Smooth muscle cell (in vitro differentiated cells): ENCODE measurements at regions not wholly inside any gene's neighbourhood (a gene's known extent, or its start where the extent isn't known, plus 50 kb on each side); places are given as distances from the start of the nearest gene placed in this dataset.

Experiments used
- DNase-seq: peaks from one replicate; lab custom pipeline; 2025; ENCODE audit not compliant: unreplicated experiment; lab: John Stamatoyannopoulos, UW
- H2AFZ ChIP-seq: fragments of 200-600 bp; sonication (generic); 2 replicates; pipeline ENCODE4 v1.6.0; 2016; ENCODE audit warnings: antibody characterized with exemption, low read depth, mild to moderate bottlenecking
- H3F3A ChIP-seq: fragments of 200-600 bp; sonication (generic); 2 replicates; pipeline ENCODE4 v1.6.0; 2017; ENCODE audit warnings: antibody characterized with exemption, low read depth
- H3K27ac ChIP-seq: fragments of 200-600 bp; sonication (generic); 2 replicates; pipeline ENCODE4 v1.5.1; 2016; ENCODE audit warnings: low read depth, mild to moderate bottlenecking
- H3K27me3 ChIP-seq: fragments of 200-600 bp; sonication (generic); 2 replicates; pipeline ENCODE4 v1.6.1; 2016; ENCODE audit warnings: low read depth, mild to moderate bottlenecking
- H3K36me3 ChIP-seq: fragments of 200-600 bp; sonication (generic); 2 replicates; pipeline ENCODE4 v1.5.1; 2016; ENCODE audit warnings: low read depth
- H3K4me1 ChIP-seq: fragments of 200-600 bp; sonication (generic); 2 replicates; pipeline ENCODE4 v1.5.1; 2016; ENCODE audit warnings: low read depth
- H3K4me2 ChIP-seq: fragments of 200-600 bp; sonication (generic); 2 replicates; pipeline ENCODE4 v1.6.0; 2016; ENCODE audit warnings: mild to moderate bottlenecking
- H3K4me3 ChIP-seq: fragments of 200-600 bp; sonication (generic); 2 replicates; pipeline ENCODE4 v1.5.1; 2016; ENCODE audit warnings: mild to moderate bottlenecking
- H3K79me2 ChIP-seq: fragments of 200-600 bp; sonication (generic); 2 replicates; pipeline ENCODE4 v1.6.0; 2016; ENCODE audit warnings: low read depth, mild to moderate bottlenecking
- H3K9ac ChIP-seq: fragments of 200-600 bp; sonication (generic); 2 replicates; pipeline ENCODE4 v1.6.0; 2016; ENCODE audit warnings: low read depth
- H3K9me3 ChIP-seq: fragments of 200-600 bp; sonication (generic); replicated peaks from 2 replicates; pipeline ENCODE4 v1.5.1; 2016; ENCODE audit warnings: low read depth
- H4K20me1 ChIP-seq: fragments of 200-600 bp; sonication (generic); 2 replicates; pipeline ENCODE4 v1.6.0; 2016; ENCODE audit warnings: low read depth
- WGBS: methylation state at CpG from one replicate; pipeline ENCODE4 v1.1.7; 2016; ENCODE audit warnings: low lambda C conversion rate; 5-methylcytosine and 5-hydroxymethylcytosine counted together
- TF ChIP-seq, protein P1 (sequence below): fragments of 200-600 bp; sonication (generic); IDR thresholded peaks from 2 replicates; pipeline ENCODE4 v1.5.1; 2017; ENCODE audit warnings: borderline replicate concordance, mild to moderate bottlenecking, antibody characterized with exemption; ENCODE audit not compliant: insufficient read depth, poor library complexity, severe bottlenecking

DNA sequence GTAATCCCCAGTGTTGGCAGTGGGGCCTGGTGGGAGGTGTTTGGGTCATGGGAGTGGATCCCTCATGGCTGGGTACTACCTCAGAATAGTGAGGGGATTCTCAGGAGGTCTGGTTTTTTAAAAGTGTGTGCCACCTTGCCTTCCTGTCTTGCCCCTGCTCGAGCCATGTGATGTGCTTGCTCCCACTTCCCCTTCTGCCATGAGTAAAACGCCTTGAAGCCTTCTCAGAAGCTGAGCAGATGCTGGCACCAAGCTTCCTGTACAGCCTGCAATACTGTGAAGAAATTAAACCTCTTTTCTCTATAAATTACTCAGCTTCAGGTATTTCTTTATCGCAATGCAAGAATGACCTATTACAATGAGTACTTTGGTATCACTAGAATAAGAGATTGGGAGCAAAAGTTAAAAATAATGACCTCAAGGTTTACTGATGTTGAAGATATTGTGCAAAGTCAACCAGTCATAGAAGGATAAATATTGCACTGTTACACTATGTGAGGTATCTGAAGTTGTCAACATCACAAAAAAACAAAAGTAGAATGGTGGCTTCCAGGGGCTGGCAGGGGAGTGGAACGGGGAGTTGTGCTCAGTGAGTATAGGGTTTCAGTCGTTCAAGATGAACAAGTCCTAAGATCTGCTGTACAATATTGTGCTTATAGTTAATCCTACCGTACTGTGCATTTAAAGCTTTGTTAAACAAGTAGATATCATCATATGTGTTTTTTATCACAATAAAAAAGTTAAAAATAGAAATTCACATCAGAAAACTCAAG lies 938.3 kb upstream of the CNTNAP5 start:
- Histone ChIP-seq H3K36me3 (no peaks in the 10 kb centered on the region), H2AFZ (no peak overlapping the region)
- DNase-seq: no peak

DNA sequence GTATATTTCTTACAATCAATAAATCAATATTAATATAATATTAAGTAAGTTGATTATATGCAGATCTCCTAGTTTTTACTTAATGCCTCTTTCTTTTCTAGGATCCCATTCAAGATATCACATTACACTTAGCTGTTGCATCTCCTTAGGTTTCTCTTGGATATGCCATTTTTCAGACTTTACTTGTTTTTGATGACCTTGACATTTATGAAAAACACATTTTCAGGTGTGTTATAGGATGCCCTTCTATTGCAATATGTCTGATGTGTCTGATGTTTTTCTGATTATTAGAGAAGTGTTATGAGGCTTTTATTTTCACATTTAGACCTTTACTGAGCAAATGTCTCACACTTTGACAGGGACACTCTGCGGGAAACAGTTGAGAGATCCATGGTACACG lies 933.6 kb upstream of the CNTNAP5 start:
- Histone ChIP-seq H3F3A (no peaks in the 10 kb centered on the region), H3K4me2 (no peak overlapping the region), H3K79me2 (no peaks in the 10 kb centered on the region), H3K27me3 (no peaks in the 10 kb centered on the region), H3K9ac (no peak overlapping the region), H4K20me1 (no peaks in the 10 kb centered on the region), H3K4me3 (no peak overlapping the region), H3K9me3 (no peaks in the 10 kb centered on the region), H3K36me3 (no peaks in the 10 kb centered on the region), H3K27ac (no peak overlapping the region), H3K4me1 (no peaks in the 10 kb centered on the region), H2AFZ (no peak overlapping the region)
- WGBS: 97% methylated on average over 2 of the region's 2 CpGs
- TF ChIP-seq, protein P1, sequence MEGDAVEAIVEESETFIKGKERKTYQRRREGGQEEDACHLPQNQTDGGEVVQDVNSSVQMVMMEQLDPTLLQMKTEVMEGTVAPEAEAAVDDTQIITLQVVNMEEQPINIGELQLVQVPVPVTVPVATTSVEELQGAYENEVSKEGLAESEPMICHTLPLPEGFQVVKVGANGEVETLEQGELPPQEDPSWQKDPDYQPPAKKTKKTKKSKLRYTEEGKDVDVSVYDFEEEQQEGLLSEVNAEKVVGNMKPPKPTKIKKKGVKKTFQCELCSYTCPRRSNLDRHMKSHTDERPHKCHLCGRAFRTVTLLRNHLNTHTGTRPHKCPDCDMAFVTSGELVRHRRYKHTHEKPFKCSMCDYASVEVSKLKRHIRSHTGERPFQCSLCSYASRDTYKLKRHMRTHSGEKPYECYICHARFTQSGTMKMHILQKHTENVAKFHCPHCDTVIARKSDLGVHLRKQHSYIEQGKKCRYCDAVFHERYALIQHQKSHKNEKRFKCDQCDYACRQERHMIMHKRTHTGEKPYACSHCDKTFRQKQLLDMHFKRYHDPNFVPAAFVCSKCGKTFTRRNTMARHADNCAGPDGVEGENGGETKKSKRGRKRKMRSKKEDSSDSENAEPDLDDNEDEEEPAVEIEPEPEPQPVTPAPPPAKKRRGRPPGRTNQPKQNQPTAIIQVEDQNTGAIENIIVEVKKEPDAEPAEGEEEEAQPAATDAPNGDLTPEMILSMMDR: no peak
- no peak for DNase-seq

More for the DNA sequence above, 938.3 kb upstream of the CNTNAP5 start:
- H3K79me2 ChIP-seq: no peaks in the 10 kb centered on the region
- H3K4me3 ChIP-seq: no peak overlapping the region
- H3F3A ChIP-seq: no peaks in the 10 kb centered on the region
- no peak overlapping the region for H3K4me2 ChIP-seq
- H3K4me1 ChIP-seq: no peaks in the 10 kb centered on the region
- H3K27ac ChIP-seq: no peak overlapping the region
- no peak overlapping the region for H3K9ac ChIP-seq
- H3K27me3 ChIP-seq: no peaks in the 10 kb centered on the region
- TF ChIP-seq, protein P1: no peak
- H3K9me3 ChIP-seq: no peaks in the 10 kb centered on the region
- 57% methylated on average over 6 of the region's 6 CpGs for WGBS
- H4K20me1 ChIP-seq: no peaks in the 10 kb centered on the region

DNA sequence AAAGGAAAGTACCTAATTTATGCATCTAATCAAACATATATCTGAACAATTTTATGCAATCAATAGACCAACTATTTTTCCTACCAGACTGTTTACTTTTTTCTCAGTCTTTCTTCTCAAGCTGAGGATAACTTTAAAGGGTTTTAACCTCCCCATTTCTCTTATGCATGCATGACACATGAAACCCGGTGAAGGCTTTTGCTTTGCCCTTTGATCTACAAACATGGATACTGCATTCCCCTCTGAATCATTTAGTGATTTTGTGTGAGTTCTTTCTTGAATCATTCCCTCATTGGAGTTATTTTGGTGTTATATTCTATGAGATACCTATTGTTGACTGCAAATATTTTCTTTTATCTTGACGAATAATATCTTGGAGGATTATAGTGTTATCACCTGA lies 931.9 kb upstream of the CNTNAP5 start:
- WGBS: 70% methylated on average over 2 of the region's 2 CpGs
- Histone ChIP-seq H3K9ac (no peak overlapping the region), H3K4me1 (no peaks in the 10 kb centered on the region), H3K27me3 (no peaks in the 10 kb centered on the region), H3K27ac (no peak overlapping the region), H3K9me3 (no peaks in the 10 kb centered on the region), H3K36me3 (no peaks in the 10 kb centered on the region), H3K4me2 (no peak overlapping the region), H3F3A (no peaks in the 10 kb centered on the region), H3K79me2 (no peaks in the 10 kb centered on the region), H2AFZ (no peak overlapping the region), H3K4me3 (no peak overlapping the region), H4K20me1 (no peaks in the 10 kb centered on the region)
- DNase-seq: no peak
- TF ChIP-seq, protein P1: no peak

DNA sequence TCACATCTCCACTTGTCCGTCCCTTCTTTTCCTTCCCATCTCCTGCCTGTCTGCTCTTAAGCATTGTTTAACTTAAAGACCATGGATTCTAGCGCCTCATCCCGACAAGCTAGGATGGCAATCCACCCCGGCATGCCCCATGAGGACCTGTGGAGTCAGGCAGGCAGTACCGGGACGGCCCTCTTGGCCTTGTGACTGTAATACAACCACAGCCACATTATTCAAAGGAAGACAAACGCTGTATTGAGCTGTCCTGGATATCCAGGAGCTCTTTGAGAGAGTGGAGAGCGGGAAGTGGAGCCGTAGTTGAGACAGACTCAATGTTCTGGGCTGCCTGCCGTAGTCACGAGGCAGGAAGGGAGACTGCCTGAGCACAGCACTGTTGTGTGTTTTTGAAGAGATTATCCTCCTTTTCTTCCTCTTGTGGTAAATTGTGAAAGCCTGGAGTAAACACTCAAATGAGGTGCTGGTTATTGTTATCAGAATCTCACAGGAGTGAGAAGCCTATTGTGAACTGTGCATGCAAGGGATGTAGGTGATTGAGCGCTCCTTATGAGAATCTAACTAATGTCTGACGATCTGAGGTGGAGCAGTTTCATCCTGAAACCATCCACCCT lies 929.8 kb upstream of the CNTNAP5 start:
- H2AFZ ChIP-seq: no peak overlapping the region
- no peaks in the 10 kb centered on the region for H3K27me3 ChIP-seq
- no peak overlapping the region for H3K4me2 ChIP-seq
- no peak overlapping the region for H3K4me3 ChIP-seq
- no peaks in the 10 kb centered on the region for H3K79me2 ChIP-seq
- no peaks in the 10 kb centered on the region for H4K20me1 ChIP-seq
- no peak for DNase-seq
- H3K9me3 ChIP-seq: no peaks in the 10 kb centered on the region
- no peaks in the 10 kb centered on the region for H3K4me1 ChIP-seq
- no peaks in the 10 kb centered on the region for H3K36me3 ChIP-seq
- no peaks in the 10 kb centered on the region for H3F3A ChIP-seq
- TF ChIP-seq, protein P1: no peak
- WGBS: 89% methylated on average over 13 of the region's 13 CpGs
- no peak overlapping the region for H3K27ac ChIP-seq
- H3K9ac ChIP-seq: no peak overlapping the region
